Endodermal cell (in vitro differentiated cells): ENCODE measurements at regions not wholly inside any gene's neighbourhood (a gene's known extent, or its start where the extent isn't known, plus 50 kb on each side); places are given as distances from the start of the nearest gene placed in this dataset.

Source experiments
- DNase-seq: peaks from one replicate; pipeline ENCODE4 v3.0.0-alpha.2; 2017
- H3K27ac ChIP-seq: 2 replicates; pipeline ENCODE4 v1.5.1; 2013; ENCODE audit warnings: mild to moderate bottlenecking, low read depth, low read length, moderate library complexity
- H3K27me3 ChIP-seq: 2 replicates; pipeline ENCODE4 v1.6.1; 2013; ENCODE audit warnings: mild to moderate bottlenecking, low read length, moderate library complexity; ENCODE audit not compliant: insufficient read depth, control insufficient read depth, poor library complexity, severe bottlenecking
- H3K36me3 ChIP-seq: 2 replicates; pipeline ENCODE4 v1.7.0; 2013; ENCODE audit warnings: mild to moderate bottlenecking, low read length, moderate library complexity; ENCODE audit not compliant: control insufficient read depth, insufficient read depth
- H3K4me1 ChIP-seq: one replicate; pipeline ENCODE4 v1.7.0; 2013; ENCODE audit warnings: low read length; ENCODE audit not compliant: control insufficient read depth, insufficient read depth
- H3K4me3 ChIP-seq: 2 replicates; pipeline ENCODE4 v1.5.1; 2013; ENCODE audit warnings: mild to moderate bottlenecking, low read length, moderate library complexity
- H3K9ac ChIP-seq: 2 replicates; pipeline ENCODE4 v1.6.1; 2013; ENCODE audit warnings: mild to moderate bottlenecking, low read length, moderate library complexity; ENCODE audit not compliant: poor library complexity, severe bottlenecking; ENCODE audit errors: extremely low read depth
- H3K9me3 ChIP-seq: 2 replicates; pipeline ENCODE4 v1.6.1; 2013; ENCODE audit warnings: mild to moderate bottlenecking, low read length, moderate library complexity; ENCODE audit not compliant: control insufficient read depth
- H3K27ac Mint-ChIP-seq: 2 replicates; pipeline ENCODE4 v1.8.0; 2020; ENCODE audit warnings: mixed read lengths
- H3K27me3 Mint-ChIP-seq: 2 replicates; pipeline ENCODE4 v1.8.0; 2021; ENCODE audit warnings: mild to moderate bottlenecking, mixed read lengths; ENCODE audit not compliant: insufficient read depth
- H3K36me3 Mint-ChIP-seq: 2 replicates; pipeline ENCODE4 v1.8.0; 2020; ENCODE audit warnings: low read depth, mixed read lengths
- H3K4me1 Mint-ChIP-seq: 2 replicates; pipeline ENCODE4 v1.8.0; 2020; ENCODE audit warnings: mixed read lengths
- H3K4me3 Mint-ChIP-seq: 2 replicates; pipeline ENCODE4 v1.8.0; 2020; ENCODE audit warnings: mild to moderate bottlenecking, moderate library complexity, mixed read lengths
- H3K9me3 Mint-ChIP-seq: 2 replicates; pipeline ENCODE4 v1.8.0; 2020; ENCODE audit warnings: mild to moderate bottlenecking, mixed read lengths
- CTCF ChIP-seq: fragments of 200-600 bp; sonication (generic); conservative IDR thresholded peaks from 2 replicates; pipeline ENCODE4 v1.5.0; 2021; ENCODE audit warnings: antibody characterized with exemption, mild to moderate bottlenecking
- WGBS, 2 experiments: methylation state at CpG; one replicate each; pipeline versions ENCODE4 v1.1.5 to v1.1.7; 2013; ENCODE audit warnings: missing lambda C conversion rate in 2 of 2, mixed read lengths in 1 of 2; ENCODE audit not compliant: insufficient coverage in 1 of 2, insufficient read length in 1 of 2; 5-methylcytosine and 5-hydroxymethylcytosine counted together

DNA sequence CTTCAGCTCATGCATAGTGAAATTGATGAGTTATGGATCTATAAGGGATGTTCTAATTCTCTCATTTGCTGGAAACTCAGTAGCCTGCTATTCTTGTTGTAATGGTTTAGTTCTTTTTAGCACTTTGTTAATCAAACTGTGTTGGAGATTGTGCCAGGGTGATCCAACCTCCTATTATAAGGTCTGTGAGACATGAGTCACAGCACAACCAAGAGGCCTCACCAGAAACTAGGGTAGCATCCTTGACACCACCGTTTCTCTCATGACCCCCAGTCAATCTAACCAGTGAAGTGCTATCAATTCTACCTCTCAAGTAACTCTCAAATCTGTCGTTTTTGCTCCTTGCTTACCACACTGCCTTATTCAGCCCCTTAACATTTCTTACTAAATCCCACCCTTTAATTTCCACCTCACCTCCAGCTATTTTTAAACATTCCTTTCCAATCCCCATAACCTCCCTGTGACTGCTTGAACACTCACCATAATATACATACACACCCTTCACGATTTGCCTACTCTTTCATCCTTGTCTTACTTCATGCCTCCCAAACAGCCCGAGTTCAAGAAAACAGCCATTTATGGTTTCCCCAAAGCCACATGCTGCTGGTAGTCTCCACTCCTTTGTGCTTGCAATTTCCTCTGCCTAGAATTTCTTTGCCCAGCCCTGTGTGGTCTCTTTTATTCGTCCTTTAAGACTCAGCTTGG is 53.9 kb upstream of the NUDT4 start:
- H3K36me3 Mint-ChIP-seq, result no peaks in the 10 kb centered on the region
- no peaks in the 10 kb centered on the region for H3K4me1 ChIP-seq
- no peak overlapping the region for H3K4me3 Mint-ChIP-seq
- peaks cover 2% of the 10 kb centered on the region for H3K4me1 Mint-ChIP-seq
- H3K9me3 Mint-ChIP-seq, result no peaks in the 10 kb centered on the region
- no peak for TF ChIP-seq CTCF
- H3K9me3 ChIP-seq, result no peaks in the 10 kb centered on the region
- no peak overlapping the region for H3K27ac ChIP-seq
- no peaks in the 10 kb centered on the region for H3K27me3 ChIP-seq
- H3K4me3 ChIP-seq, result no peak overlapping the region
- no peak overlapping the region for H3K9ac ChIP-seq
- no peak overlapping the region for H3K27ac Mint-ChIP-seq
- H3K27me3 Mint-ChIP-seq, result no peaks in the 10 kb centered on the region
- H3K36me3 ChIP-seq, result no peaks in the 10 kb centered on the region
- WGBS, 2 experiments, result 80 to 86% methylated on average over 4 to 5 of the region's 5 CpGs
- DNase-seq, result no peak

- Mint-ChIP-seq H3K9me3 (no peaks in the 10 kb centered on the region), H3K4me1 (no peaks in the 10 kb centered on the region), H3K36me3 (no peaks in the 10 kb centered on the region), H3K27ac (no peak overlapping the region), H3K27me3 (no peaks in the 10 kb centered on the region), H3K4me3 (no peak overlapping the region)
- Histone ChIP-seq H3K9me3 (no peaks in the 10 kb centered on the region), H3K27ac (no peak overlapping the region), H3K4me1 (no peaks in the 10 kb centered on the region), H3K4me3 (no peak overlapping the region), H3K27me3 (no peaks in the 10 kb centered on the region), H3K36me3 (no peaks in the 10 kb centered on the region), H3K9ac (no peak overlapping the region)
- TF ChIP-seq CTCF, result no peak
- no peak for DNase-seq
- 92 to 94% methylated on average over 5 of the region's 7 CpGs for WGBS, 2 experiments
Observed at GRCh38 chr12:93325855-93326254, 51.9 kb upstream of the NUDT4 start.
